Epidermal melanocyte (primary cell): ENCODE measurements at regions not wholly inside any gene's neighbourhood (a gene's known extent, or its start where the extent isn't known, plus 50 kb on each side); places are given as distances from the start of the nearest gene placed in this dataset.

ENCODE experiments used
- DNase-seq: peaks from one replicate; pipeline ENCODE4 v3.0.0; 2011; ENCODE audit warnings: low spot score; ENCODE audit not compliant: insufficient read length

DNA sequence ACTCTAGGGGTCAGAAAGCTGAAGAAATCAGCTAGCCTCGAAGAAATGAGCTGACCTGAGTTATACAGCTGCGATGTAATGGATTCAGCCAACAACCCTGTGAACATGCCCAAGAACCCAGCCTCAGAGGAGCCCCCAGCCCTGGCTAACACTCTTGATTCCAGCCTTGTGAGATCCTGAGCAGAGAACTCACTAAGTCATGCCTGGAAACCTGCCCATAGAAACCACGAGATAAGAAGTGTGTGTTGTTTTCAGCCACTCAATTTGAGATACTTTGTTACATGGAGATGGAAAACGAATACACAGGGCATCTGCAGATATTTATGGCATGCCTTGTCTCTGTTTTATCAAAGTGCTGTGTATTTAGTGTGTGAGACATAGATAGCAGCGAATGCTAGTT is 265.2 kb downstream of the QKI start:
- DNase-seq, result no peak

DNA sequence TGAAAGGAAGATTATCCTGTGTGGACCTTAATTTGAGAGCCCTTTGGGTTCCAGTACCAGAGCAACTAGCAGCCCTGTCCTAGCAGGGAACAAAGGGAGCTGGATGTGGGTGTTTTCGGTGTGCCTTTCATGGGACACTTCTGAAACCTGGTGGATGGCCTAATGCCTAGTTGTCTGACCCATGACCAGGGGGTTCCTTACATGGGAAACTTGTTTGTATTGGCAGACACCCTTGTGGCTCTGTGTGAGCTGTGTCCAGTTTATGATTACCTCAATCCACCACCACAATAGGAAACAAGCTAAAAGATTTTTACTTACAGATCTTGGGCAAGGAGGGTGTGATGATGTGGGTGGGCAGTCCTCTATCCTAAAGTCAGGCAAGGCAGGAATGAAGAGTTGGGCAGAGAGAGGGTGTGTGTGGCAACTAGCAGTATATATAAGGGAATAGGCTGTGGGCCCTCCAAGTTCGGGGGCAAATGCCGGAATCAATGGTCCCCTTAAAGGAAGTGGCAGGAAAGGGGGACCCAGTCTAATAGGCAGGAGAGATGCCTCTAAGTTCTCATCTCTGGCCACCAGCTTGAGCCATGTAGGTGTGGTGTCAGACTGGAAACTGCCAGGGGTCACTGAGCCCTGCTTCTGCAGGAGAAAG is 264.6 kb downstream of the QKI start:
- DNase-seq, result no peak

DNA sequence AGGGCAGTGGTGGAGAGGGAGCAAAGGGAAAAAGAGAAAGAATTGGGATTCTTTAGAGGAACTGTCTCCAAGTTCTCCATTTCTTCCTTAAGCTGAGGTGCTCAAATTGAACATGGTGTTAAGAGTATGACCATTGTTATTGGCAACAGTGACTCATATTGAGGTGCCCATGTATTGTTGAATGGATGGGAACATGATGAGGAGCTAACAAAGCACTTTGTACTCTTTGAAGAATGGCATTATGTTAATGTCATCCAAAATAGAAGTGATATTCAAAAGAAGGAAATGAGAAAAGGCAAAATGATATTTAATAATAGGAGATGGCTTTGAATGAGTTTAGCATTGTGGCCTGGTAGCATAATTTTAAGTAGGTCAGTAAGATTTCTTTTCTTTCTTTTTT is 261.1 kb downstream of the QKI start:
- DNase-seq, result no peak

DNA sequence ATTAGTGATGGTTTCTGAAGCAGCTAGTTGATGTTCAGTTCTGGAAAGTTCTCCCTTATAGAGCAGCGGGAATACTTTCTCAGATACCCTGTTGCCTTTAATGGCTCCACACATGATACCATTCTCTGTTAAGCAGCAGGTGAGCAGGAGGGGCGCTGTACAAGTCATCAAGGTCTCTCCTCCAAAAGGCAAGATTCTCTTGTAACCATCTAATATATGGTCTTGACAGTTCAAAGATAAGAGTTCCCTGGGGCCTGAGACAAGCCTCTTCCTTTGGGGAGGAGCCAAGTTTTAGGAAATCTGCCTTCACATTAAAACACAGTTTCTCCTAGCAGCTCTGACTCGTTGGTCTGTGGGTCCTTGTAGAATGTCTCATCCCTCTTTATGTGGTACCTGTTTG is 258.2 kb downstream of the QKI start:
- no peak for DNase-seq

DNA sequence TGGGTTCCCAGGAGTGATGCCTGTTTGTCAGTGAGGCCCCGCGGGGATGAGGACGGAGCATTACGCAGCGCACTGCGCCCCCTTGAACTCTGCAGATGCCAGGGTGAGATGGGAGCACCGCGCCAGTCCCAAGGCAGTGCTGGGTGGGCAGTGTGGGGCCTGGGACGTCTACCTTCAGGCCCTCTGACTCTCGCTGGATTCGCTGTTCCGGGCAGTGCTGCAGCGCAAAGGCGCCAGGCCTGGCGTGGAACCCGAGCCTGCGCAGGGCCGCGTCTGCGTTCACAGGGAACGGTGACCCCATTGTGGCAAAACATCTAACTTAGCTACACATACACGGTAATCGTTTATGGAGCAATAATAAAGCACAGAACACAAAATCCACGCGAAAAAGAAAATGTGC is 257.3 kb downstream of the QKI start:
- no peak for DNase-seq

DNA sequence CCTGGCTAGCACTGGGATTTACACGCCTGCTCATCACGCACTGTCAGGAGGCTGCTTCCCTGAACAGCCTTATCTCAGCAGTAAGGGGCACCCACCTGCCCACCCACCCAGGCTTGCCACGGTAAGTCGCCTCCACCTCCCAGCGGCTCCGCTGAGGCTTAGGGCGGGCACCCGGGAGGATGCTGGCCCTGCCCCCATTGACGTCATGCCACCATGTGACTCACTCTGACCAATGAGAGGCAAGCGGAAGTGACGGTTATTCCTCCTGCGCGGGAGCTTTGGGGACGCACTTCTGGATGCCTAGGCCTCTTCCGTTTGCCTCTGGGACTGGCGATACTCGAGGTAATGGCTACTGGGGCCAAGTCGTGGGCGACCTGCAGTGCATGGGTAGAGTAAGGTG is 256.8 kb downstream of the QKI start:
- no peak for DNase-seq

DNA sequence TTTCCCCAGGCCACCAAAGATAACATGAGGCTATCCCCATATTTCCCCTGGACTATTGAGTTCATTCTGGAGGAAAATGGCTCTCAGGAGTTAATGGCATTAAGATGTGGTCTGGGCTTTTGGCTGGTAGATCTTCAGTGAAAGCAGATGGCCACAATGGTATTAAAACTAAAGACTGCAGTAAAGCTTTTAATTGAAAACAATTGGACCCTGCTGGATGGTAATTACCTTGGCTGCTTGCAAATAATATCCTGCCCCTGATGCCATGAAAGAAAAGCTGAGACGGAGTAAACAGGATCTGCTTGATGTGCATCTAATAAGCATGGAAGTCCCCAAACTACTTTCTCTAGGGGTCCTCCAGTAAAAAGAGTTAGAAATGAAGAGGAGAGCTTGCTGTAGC is 255.8 kb downstream of the QKI start:
- no peak for DNase-seq

DNA sequence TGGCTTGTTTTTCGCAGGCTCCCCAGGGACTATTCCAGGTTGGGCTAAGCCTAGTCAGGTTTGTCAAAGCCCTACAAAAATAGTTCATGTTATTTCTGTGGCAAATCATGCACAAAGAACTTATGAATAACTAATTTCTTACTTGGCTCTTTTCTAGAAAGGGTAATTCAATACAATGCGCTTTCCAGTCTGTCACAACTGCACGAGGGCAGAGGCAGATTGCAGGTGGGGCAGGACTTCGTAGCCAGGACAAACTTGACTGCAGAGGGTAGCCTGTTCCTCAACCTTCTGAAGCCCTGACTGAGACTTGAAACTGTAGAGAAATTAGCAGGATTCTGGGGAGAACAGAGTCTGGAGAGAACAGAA is 253.5 kb downstream of the QKI start:
- DNase-seq, result no peak

DNA sequence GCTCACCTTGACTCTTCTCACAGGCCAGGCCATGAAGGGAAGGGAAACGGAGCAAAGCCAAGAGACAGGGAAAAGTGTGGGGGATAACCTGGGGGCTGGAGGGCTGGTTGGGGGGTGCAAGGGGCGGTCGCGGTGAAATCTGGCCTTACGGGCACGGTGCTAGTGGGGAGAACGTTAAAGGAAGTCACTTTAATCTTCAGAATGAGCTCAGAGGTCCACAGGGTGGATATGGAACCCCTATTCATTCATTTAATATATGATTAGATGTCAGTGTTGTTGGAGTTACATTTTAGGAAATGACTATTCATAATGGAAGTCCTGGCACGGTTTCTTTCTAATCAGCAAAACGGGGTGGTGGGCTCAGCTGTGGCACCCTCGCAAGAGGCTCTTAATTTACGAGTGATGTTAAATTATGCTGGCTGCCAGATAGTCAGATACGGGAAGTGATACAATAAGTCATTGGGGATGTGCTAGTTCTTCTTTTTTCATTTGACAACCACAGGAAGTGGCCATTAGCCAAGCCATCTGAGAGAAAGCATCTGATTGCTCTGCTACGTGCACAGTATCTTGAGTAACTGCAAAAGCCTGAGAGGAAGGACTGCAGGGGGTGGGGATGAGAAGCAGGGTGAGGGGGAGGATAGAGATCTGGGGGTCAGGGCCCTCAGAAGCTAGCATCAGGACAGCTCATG is 253.0 kb downstream of the QKI start:
- DNase-seq, result no peak

DNA sequence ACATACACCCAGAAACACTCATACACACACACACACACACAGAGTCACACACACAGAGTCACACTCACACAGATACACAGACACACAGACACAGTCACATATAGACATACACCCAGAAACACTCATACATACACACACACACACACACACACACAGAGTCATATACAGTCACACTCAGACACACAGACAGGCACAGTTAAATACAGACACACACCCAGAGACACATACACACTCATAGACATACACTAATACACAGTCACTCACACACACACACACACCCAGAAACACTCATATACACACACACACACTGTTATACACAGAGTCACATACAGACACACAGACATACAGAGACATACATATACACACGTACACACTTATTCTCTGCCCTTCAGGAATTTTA is 250.9 kb downstream of the QKI start:
- no peak for DNase-seq

DNA sequence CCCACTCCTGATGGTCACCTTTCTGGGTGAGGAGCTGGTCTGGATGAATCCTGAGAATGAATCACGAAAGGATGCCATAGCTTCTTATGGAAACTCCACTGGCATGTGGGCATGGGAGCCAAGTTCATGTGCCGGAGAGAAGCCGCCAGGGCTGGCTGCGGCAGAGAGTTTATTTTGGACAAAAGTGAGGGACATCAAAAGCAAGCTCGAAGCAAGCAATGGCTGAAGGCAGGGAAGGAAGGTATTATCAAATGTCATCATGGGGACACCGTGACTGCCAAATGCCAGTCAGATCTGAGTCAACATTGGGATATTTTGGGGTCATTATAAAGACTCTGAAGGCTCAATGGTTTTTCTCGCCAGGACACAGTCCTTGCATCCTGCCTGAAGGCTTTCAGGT is 249.1 kb downstream of the QKI start:
- DNase-seq, result no peak

DNA sequence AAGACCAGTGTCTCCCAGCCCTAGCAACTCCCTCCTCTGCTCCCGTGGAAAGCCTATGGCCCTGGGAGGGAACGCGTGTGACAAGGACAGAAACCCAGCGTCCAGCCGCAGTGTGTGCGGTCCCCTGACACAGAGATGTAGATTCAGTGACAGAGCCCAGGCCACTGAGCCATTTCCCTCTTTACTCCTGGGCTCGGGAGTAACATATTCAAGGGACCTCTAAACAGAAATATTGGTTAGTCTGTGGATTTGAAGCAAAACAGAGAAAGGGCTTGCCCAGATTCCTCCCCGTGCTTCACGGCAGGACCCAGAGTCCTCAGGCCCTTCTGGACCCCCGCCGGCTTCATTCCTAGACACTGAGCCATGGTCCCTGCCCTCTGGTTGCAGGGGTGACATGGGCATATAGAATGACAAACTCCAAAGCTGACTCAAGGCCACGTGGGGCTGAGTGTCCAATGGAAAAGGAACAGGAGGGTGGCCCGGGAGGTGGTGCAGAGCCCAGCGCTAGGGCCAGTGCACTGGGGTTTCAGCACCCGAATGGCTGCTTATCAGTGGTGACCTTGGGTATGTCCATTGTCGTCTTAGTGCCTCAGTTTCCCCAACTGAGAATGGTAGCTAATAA is 248.2 kb downstream of the QKI start:
- DNase-seq, result no peak

DNA sequence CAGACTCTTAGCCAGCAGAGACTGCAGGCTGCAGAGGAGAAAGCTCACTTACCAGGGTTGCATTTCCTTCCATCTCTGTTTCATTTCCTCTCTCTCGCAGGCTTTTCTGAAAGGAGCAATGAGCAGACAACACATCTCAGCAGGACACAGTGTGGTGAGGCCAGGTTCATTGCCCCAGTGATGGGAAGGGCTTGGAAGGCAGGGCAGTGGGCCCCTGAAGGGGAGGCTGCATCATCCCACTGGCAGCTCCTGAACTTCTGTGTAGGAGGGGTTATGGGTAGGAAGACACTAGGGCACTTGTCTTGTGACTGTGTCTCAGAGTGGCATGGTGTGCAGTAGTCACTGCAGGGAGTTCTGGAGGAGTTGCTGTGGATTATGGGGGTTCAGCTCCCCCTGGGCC is 246.8 kb downstream of the QKI start:
- no peak for DNase-seq

DNA sequence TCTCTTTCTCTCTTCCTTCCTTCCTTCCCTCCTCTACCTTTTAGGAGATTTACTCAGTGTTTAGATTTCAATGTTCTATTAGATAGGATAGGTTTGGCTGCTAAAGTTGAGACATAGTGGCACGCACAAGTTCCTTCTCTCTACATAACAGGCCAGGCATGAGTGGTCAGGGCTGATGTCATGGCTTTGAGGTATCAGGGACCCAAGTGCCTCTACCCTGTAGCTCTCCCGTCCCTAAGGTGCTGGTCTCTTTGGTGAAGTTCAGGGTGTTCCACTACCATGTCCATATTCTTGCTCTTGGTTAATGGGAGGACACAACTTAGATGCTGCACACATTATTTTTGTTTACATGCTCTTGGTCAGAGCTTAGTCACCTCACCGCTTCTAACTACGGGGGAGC is 245.3 kb downstream of the QKI start:
- no peak for DNase-seq

DNA sequence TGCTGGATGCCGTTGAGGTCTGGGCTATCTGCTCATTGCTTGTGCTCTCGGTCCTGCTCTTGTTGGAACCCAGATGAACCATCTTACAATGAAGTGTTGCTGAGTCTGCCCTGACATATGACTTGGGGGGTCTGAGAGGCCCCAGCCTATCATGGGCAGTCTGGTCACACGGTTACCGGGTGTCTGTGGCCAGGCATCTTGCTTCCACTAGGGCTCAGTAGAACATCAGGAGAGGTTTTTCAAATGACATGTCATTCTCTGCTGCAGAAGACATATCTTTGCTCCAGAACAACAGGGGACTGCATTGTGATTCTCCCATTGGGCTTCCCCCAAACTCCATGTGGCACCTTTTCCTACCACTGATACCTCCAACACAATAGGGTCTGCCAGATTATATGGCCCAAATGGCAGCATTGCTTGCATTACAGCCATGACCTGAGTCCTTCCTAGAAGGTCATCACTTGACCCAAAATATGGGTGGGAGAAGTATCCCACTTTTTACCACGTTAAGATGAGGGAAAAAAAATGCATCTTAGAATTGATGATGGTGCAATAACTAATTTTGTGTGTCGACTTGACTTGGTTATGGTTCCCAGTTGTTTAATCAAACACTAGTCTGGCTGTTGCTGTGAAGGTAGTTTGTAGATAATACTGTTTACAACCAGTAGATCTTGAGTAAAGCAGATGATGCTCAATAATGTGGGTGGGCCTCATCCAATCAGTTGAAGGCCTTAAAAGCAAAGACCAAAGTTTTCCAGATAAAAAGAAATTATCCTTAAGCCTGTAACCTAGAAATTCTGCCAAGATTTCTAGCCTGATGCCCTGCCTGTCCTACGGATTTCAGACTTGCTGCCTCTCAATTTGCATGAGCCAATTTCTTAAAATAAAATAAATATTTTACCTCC is 241.0 kb downstream of the QKI start:
- DNase-seq, result no peak

DNA sequence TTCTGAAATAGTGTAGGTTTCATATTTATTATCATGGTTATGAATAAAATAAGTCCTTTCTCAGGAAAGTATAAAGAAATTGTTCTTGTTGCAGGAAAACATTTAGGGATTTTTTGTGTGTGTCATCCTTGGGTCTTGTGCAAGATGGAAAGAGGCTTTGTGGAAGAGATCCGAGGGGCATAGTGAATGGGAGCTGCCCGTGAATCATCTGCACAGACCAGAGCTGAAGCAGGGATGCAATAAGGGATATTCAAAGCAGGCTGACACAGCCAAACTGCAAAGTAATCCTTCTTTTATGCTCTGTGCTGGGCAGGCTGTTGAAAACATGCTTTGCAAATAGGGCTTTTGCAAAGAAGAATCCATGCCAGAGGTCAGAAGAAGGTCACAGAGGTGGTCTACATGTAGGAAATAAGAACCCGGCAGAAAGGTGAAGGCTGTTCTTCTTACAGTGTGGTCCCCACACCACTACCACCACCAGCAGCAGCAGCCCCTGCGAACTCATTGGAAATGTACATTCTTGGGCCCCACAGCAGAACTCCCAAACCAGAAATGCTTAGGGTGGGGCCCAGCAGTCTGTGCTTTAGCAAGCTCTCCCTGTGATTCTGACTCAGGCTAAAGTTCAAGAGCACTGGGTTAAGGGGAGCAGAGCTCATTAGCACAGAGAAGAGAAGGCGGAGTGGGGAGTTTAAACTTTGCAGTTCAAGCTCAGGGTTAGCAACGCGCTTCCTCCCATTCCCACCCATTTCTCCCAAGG is 237.6 kb downstream of the QKI start:
- no peak for DNase-seq

DNA sequence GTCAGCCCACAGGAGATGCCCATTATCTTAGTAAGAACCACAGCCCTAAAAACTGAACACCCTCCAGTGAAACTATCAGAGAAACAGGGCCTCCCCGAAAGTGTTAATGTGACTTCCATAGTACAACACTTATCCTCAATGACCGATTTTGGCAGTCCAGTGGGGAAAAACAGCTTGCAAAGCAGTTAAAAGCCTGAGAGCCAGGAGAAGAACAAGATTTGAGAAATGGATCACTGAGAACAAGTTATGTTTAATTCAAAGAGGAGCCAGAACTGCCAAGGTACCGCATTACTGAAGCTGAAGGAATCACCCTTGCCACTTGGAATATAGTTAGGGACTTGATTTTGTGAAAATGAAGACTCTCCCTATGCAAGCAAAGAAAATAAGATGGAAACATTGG is 236.9 kb downstream of the QKI start:
- no peak for DNase-seq

DNA sequence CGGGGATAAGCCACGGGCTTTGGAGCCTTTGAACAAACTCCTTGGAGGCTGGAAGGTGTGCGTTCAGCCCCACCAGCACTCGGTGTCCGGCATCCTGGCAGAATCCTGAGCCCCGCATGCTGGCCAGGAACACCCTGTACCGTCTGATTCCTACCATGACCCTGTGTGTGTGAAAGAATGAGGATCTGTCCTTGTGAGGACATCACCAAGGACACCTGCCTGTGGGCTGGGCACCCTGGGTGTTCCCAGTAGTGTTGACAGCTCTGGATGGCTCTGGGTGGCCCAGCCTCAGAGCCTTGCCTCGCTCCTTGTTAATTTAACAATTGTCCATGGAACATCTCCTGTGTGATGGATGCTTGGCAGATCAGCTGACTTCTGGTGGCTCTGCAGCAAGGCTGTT is 234.3 kb downstream of the QKI start:
- DNase-seq, result no peak

DNA sequence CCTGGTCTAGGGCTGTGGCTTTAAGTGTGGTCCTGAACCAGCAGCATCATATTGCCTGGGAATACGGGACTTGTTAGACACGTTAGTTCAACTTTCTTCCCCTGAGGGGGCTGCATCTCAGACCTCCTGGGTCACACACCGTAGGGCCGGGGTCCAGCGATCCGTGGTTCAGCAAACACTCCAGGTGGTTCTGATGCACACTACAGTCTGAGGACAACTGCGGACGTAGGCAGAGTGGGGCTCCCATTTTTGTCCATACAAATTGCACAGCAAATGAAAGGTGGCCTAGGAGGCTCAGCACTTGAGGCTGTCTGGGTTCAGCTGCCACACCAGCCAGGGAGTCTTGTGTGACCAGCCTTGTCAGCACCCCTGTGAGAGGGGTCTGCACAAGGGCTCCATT is 233.1 kb downstream of the QKI start:
- DNase-seq, result no peak

DNA sequence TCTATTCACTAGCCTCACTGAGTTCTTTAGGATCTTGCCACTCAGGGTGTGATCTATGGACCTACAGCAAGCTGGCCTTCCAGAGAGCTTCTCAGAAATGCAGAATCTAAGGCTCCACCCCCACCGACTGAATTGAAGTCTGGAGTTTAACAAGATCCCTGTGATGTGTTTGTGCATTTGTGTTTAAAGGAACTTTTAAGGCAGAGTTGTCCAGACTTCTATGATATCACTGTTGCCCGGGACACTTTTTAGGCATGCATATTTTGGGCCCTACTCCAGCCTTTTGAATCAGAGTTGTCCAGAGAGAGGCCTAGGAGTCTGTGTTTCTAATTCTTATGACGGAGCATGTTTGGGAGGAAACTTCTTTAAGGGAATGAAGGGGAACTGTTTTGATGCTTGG is 232.3 kb downstream of the QKI start:
- no peak for DNase-seq

DNA sequence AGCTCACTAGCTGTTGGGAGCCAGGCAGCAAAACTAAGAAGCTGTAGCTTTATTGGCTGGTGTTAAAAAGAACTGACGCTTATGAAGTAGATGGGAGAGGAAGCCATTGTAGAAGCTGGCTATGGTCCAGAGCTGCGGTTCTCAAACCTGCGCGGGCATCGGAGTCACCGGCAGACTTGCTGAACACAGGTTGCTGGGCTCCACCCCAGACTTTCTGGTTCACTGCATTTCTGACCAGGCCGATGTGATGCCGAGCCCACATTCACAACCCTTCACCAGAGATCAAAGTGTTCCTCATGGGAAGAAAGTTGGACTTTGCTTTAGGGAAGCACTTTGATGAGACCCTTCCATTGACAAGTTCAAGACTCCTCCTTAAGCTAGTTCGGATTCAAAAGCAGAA is 231.6 kb downstream of the QKI start:
- no peak for DNase-seq
